ENCODE measurements at regions not wholly inside any gene's neighbourhood (a gene's known extent, or its start where the extent isn't known, plus 50 kb on each side); places are given as distances from the start of the nearest gene placed in this dataset.

DNA sequence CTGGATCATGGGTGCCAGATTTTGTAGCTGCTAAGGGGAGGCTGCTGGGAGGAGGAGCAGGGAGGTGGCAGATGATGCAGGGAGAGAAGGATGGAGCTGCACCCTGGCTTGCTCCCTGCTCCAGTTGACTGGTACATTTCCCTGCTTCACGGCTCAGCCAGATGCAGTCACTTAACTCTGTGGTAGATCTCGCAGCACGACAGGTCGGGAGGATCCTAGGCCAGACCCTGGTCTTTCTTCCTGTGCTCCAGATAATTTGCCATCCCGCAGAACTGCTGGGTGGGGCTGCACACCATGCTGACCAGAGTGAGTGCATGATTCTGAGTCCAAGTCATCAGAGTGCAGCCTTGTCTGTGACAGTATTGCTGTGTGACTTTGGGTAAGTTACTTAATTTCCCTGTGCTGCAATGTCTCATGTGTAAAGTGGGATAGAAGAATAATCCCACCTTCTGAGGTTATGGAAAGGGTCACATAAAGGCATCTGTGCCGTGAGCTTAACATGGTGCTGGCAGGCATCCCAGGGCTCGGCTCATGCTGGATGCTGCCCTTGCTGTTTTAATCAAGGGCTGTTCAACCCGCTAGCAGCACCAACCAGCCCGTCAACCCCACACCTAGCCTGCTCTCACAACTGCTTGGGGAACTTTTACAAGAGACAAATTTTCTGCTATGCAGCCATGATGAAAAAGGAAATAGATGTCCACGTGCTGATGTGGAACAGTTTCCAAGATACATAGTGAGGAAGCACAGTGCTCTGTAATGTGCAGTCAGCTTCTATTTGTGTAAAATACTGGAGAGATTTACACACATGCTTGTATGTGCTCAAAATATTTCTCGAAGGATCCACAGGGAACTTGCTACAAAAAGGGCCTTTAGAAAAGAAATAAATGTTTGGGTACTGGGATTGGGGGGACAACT is 257.9 kb downstream of the CDH26 start:
- DNase-seq = no peak

- DNase-seq = no peak
Observed at GRCh38 chr20:60219231-60219630, 261.0 kb downstream of the CDH26 start.

- no peak for DNase-seq
Observed at GRCh38 chr20:60219984-60220562, 261.9 kb downstream of the CDH26 start.

GRCh38 chr20:60220706-60221105 is 262.5 kb downstream of the CDH26 start:
- DNase-seq = no peak

GRCh38 chr20:60221593-60221992 is 263.4 kb downstream of the CDH26 start:
- no peak for DNase-seq

- no peak for DNase-seq
Observed at GRCh38 chr20:60222497-60222896, 264.3 kb downstream of the CDH26 start.

GRCh38 chr20:60223174-60223573 is 265.0 kb downstream of the CDH26 start:
- no peak for DNase-seq

DNA sequence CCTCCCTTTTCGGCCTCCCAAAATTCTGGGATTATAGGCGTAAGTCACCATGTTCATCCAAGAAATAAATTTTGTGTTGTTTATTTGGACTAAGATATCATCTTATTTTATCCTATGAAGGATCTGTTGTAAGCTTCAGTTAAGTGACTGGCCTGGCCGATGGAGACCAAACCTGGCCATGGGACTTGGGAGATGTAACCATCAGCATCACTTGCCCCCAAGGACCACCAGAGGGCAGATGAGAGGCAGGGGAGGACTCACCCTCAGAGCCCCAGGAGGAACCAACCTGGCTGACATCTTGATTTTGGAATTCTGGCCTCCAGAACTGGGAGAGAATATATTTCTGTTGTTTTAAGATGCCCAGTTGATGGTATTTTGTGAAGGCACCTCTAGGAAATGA is 266.7 kb downstream of the CDH26 start:
- DNase-seq = no peak

DNA sequence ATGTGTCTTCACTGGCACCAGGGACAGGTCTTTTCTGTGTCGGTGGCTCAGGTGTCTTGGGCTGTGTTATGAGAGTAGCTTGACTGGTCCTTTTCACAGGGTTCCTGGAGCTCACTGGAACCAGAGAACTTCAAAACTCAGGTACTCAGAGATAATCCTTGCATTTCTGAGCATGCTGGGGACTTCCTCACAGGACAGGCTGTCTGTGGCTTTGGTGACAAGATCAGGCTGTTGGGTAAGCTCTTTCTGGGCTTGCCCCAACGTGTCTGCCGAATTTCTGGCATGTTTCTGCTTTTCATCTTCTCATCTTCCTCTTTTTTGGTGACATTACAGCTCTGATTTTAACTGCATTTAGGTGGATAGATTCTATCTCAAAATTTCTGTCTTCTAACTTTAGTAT is 270.0 kb downstream of the CDH26 start:
- DNase-seq = no peak

- no peak for DNase-seq
Observed at GRCh38 chr20:60232380-60232779, 274.2 kb downstream of the CDH26 start.

DNA sequence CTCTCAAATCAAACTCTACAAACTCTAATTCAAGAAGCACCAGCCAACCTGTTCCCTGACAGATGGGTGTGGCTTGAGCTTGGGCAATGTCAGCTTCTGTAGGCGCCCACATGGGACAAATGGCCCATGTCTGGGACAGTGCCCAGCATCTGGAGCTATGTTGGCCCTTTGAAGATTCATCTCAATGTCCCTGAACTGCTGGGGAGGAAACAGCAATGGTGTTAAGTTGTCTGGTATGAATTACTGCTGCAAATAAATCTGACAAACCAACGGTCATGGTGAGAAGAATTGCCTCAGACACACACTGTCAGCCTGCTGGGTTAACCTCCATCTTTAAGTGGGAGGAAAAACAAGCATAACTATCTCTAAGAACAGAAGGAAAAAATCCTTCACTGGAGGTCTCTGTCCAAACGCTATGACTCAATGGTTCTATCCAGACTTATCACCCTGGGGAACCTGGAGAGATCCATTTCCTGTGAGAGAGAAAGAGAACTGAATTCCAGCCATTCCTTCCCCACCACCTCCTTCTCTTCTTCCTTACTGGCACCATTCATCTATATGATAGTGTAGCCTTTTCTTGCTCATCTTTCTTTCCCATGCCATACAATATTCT is 274.9 kb downstream of the CDH26 start:
- no peak for DNase-seq

DNA sequence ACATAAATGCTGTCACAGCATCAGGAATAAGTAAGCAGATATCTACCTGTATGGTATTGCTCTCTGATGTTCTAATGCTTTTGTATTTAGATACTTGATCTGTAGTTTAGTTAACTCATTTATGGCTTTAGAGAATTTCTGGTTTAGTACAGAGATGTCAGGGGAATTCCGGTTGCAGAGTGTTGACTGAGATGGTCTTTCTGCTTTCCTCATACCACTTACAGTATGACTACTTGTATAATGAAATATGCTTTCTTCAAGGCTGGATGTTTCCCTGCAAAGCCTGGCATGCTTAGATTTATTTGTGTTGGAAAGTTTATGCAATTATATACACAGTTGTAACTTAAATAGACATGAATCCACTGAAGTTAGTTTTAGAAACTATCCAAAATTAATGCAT is 278.4 kb downstream of the CDH26 start:
- no peak for DNase-seq

GRCh38 chr20:60237981-60238380 is 279.8 kb downstream of the CDH26 start:
- DNase-seq = no peak

DNA sequence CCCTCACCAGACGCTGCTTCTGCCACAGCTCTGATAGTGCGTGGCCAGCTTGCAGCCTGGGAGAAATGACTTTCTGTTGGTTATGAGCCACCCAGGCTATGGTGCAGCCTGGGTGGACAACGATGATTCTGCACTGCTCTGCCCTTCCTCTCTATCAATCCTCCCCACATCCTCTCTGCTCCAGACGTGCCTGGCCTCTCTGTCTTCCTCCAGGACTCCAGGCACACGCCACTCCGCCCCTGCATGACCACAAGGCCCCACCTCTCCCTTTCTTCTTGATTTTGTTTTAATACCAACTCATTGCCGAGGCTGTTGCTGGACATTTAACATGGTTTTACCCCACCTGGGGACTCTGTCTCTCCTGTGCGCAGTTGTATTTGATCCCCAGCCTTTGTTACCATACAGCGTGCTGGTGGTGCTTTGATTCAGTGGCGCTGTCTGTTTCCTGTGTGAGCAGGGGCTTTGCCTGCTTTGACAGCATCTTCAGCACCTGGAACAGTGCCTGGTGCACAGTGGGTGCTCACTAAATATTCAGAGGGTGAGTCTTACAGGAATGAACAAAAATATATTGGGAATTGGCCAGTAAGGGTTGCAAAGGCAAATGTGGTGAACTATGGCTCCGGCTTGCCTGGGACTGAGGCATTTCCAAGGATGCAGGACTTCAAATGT is 280.9 kb downstream of the CDH26 start:
- DNase-seq = no peak

DNA sequence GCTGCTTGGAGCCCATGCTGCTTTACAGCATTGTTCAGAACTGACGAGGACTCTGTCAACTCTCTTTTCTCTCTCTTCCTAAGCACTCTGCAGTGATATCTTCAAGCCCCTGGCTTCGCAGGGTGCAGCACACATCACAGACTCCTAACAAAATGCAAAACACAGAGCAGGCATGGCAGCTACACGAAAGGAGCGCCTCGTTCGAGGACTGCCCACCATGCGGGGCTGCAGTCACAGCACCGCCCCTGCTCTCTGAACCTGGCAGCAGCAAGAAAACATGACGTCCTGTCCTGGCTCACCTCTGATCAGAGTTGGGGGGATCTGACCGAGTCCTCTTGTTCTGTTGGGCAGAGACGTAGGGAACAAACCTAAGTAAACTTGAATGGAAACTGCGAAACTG is 281.7 kb downstream of the CDH26 start:
- DNase-seq = no peak

DNA sequence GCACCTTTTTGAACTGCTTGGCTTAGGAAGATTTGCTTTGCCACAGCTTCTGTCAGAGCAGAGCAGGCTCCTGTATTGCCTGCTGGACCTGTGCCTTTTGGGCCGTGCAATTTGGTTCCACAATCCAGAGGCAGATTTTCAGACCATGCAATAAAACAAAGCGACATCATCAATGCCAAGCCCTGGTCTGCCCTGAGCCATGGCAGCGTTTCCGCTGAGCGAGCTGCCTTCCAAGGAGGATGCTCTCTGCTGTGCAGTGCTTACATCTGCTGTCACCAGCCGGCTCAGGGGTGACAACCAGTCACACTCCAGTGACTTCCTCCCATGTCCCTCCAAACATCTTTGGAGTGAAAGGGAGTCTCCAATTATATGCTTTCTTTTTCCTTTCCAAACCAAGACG is 282.2 kb downstream of the CDH26 start:
- DNase-seq = no peak

DNA sequence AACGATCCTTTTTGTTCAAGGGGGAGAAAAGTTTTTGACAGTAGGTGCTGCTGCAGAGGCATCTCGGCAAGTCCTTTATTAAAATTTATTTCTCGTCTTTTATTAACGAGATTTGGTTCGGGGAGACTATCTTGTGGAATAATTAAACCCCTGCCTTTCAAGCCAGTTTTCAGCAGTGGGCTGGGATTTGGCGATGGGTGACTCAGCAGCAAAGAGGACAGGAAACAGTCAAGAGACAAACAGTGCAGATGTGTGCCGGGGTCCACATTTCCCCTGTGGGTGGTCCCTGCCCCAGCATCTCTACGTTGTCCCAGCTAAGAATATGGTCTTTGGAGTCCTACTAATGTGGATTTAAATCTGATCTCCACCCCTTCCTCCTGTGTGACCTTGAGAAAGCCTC is 282.8 kb downstream of the CDH26 start:
- DNase-seq = no peak

DNA sequence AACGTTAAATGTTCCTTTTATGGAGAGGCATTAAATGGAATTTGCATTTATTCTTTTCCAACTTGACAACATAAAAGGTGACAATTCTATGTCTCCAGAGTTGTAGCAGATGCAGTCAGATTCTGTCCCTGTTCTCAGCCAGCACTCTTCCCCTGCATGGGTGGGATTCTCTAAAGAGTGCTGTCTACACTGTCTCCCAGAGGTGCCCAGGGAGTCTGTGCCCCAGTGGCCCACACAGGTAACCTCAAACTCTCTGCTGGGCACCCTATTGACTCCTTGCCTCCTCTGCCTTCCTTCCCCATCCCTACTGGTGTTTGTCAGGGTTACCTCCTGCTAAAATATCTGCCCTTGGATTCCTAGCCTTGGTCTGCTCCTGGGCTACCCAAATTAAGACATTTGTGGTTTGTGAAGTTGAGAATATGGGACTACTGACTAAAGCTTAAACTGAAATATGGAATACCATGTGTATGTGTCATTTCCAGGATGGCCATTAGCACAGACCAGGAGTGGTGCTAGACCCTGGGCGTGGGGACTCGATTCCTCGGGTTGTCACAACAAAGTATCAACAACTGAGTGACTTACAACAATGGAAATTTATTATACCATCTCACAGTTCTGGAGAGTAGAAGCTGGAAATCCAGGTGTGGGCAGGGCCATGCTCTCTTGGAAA is 284.7 kb downstream of the CDH26 start:
- DNase-seq = no peak

GRCh38 chr20:60244373-60245146 is 286.3 kb downstream of the CDH26 start:
- DNase-seq = no peak

DNA sequence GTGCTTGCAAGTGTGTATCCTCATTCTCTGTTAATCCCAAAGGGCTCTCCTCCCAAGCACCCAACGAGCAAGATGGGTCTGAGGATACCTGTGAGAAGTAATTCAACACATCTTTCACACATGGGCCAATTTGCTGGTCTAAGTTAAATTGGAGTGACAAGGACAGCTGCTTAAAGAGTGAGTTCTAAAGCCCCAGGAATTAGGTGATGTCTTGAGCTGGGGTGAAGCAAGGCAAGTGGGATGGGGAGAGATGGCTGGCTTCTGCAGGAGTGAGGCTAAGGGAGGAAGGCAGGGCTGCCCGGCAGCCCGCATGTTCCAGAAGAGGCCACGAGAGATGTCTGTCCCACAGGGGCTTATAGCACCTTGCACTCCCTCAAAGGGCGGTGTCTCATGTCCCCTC is 288.5 kb downstream of the CDH26 start:
- no peak for DNase-seq

DNA sequence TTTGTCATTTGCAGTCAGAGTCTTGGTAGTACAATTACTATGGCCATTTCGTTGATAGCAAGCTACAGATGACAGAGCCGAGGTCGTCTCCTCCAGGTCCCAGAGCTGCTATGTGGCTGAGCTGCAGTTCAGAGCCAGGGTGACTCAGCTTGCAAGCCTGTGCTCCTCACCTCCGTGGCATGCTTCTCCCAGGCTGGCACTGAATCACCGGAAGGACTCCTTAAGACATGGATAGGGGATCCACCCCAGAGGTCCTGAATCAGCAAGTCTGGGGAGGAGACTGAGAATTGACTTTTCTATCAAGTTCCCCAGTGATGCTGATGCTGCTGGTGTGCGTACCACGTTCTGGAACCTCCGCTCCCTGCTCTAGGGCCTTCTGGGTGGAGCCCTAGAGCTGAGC is 291.2 kb downstream of the CDH26 start:
- DNase-seq = no peak

DNA sequence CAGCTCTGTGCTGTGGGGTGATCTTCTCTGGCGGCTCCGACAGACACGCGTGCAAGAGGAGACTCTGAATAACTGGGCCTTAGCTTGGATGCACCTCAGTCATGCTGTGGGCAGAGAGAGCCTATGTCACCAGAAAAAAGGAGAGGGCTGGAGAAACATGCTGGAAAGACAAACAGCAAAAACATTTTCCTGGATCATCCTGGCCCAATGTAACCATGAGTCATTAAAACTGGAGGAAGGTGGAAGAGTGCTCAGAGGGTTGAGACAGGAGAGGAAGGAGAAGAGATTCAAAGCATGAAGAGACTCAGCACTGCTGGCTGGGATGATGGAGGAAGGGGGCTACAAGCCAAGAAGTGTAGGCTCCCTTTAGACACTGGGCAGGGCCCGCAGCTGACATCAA is 292.0 kb downstream of the CDH26 start:
- no peak for DNase-seq

Measured in NCI-H1694 (cell line).